ENCODE measurements at regions not wholly inside any gene's neighbourhood (a gene's known extent, or its start where the extent isn't known, plus 50 kb on each side); places are given as distances from the start of the nearest gene placed in this dataset.

- peaks cover 0 to 14% of the 10 kb centered on the region in 2 donors for H3K9me3 ChIP-seq
- no peak overlapping the region for H3K27ac ChIP-seq
- H3K4me3 ChIP-seq = no peak overlapping the region
- DNase-seq (ENCODE audit: low spot score in 2 of 2) = no peak
- no peaks in the 10 kb centered on the region for H3K4me1 ChIP-seq
- no peak for TF ChIP-seq POLR2AphosphoS5 (IDR thresholded peaks at IDR 0.05)
- intact Hi-C loops (cut with DNase I; ENCODE audit: low total_unique reads) = no loop called here
- no peaks in the 10 kb centered on the region for H3K27me3 ChIP-seq
- no peaks in the 10 kb centered on the region for H3K36me3 ChIP-seq
Measured at GRCh38 chrX:6856471-6856870, 291.0 kb upstream of the STS start.

GRCh38 chrX:6852869-6853268, 294.6 kb upstream of the STS start:
- Histone ChIP-seq H3K36me3 (no peaks in the 10 kb centered on the region), H3K9me3 (peaks cover 0 to 8% of the 10 kb centered on the region in 2 donors)
- no peak for TF ChIP-seq CTCF (IDR thresholded peaks at IDR 0.05)
- no peak for TF ChIP-seq POLR2AphosphoS5 (IDR thresholded peaks at IDR 0.05)
- no peak for TF ChIP-seq POLR2A (IDR thresholded peaks at IDR 0.05)

GRCh38 chrX:6852121-6852520, 295.4 kb upstream of the STS start:
- intact Hi-C loops (cut with DNase I; ENCODE audit: low total_unique reads) = no loop called here
- TF ChIP-seq CTCF (IDR thresholded peaks at IDR 0.05) = no peak
- no peak for TF ChIP-seq POLR2A (IDR thresholded peaks at IDR 0.05)
- TF ChIP-seq POLR2AphosphoS5 (IDR thresholded peaks at IDR 0.05) = no peak

More at GRCh38 chrX:6852869-6853268, 294.6 kb upstream of the STS start:
- Histone ChIP-seq H3K27me3 (no peaks in the 10 kb centered on the region), H3K4me1 (no peaks in the 10 kb centered on the region), H3K4me3 (no peak overlapping the region), H3K27ac (no peak overlapping the region)
- intact Hi-C loops (cut with DNase I; ENCODE audit: low total_unique reads) = no loop called here
- no peak for DNase-seq (ENCODE audit: low spot score in 2 of 2)

GRCh38 chrX:6851140-6851539, 296.4 kb upstream of the STS start:
- Histone ChIP-seq H3K36me3 (no peaks in the 10 kb centered on the region), H3K4me1 (no peaks in the 10 kb centered on the region), H3K27ac (no peak overlapping the region), H3K4me3 (no peak overlapping the region), H3K9me3 (peaks cover 3 to 13% of the 10 kb centered on the region in 2 donors), H3K27me3 (no peaks in the 10 kb centered on the region)
- intact Hi-C loops (cut with DNase I; ENCODE audit: low total_unique reads) = no loop called here
- DNase-seq (ENCODE audit: low spot score in 2 of 2) = no peak
- no peak for TF ChIP-seq CTCF (IDR thresholded peaks at IDR 0.05)
- no peak for TF ChIP-seq POLR2A (IDR thresholded peaks at IDR 0.05)
- TF ChIP-seq POLR2AphosphoS5 (IDR thresholded peaks at IDR 0.05) = no peak

More at GRCh38 chrX:6852121-6852520, 295.4 kb upstream of the STS start:
- no peaks in the 10 kb centered on the region for H3K27me3 ChIP-seq
- no peak for DNase-seq (ENCODE audit: low spot score in 2 of 2)
- peaks cover 0 to 13% of the 10 kb centered on the region in 2 donors for H3K9me3 ChIP-seq
- no peaks in the 10 kb centered on the region for H3K36me3 ChIP-seq
- H3K27ac ChIP-seq = no peak overlapping the region
- H3K4me3 ChIP-seq = no peak overlapping the region
- no peaks in the 10 kb centered on the region for H3K4me1 ChIP-seq

GRCh38 chrX:6849716-6850414, 297.6 kb upstream of the STS start:
- Histone ChIP-seq H3K36me3 (no peaks in the 10 kb centered on the region), H3K27ac (no peak overlapping the region), H3K27me3 (no peaks in the 10 kb centered on the region), H3K4me3 (no peak overlapping the region), H3K4me1 (no peaks in the 10 kb centered on the region), H3K9me3 (peaks cover 4 to 13% of the 10 kb centered on the region in 2 donors)
- TF ChIP-seq CTCF (IDR thresholded peaks at IDR 0.05) (no peak), POLR2A (IDR thresholded peaks at IDR 0.05) (no peak), POLR2AphosphoS5 (IDR thresholded peaks at IDR 0.05) (no peak)
- no peak for DNase-seq (ENCODE audit: low spot score in 2 of 2)
- intact Hi-C loops (cut with DNase I; ENCODE audit: low total_unique reads) = no loop called here
